Esophagus muscularis mucosa (tissue), 4 donors: ENCODE measurements at regions not wholly inside any gene's neighbourhood (a gene's known extent, or its start where the extent isn't known, plus 50 kb on each side); places are given as distances from the start of the nearest gene placed in this dataset.
A peak's percentile ranks its signal among the peaks of the same experiment; 100 is the strongest.

Experiments
- DNase-seq: peaks from one replicate; pipeline ENCODE4 v3.0.0-alpha.2; 2017; ENCODE audit errors: extremely low spot score
- H3K27ac ChIP-seq, 4 donors: fragments of 200-600 bp; sonication (generic); replicated peaks in 1 of 4; 1 replicate in 3 of 4; 2 replicates in 1 of 4; pipeline ENCODE4 v1.5.1; 2016 to 2019; ENCODE audit warnings: mild to moderate bottlenecking in 1 of 4
- H3K27me3 ChIP-seq, 4 donors: fragments of 200-600 bp; sonication (generic); one replicate each; pipeline versions ENCODE4 v1.5.1 to v1.6.0; 2016 to 2019
- H3K36me3 ChIP-seq, 4 donors: fragments of 200-600 bp; sonication (generic); one replicate each; pipeline ENCODE4 v1.5.1; 2016 to 2019
- H3K4me1 ChIP-seq, 4 donors: fragments of 200-600 bp; sonication (generic); one replicate each; pipeline ENCODE4 v1.5.1; 2016 to 2019
- H3K4me3 ChIP-seq, 4 donors: fragments of 200-600 bp; sonication (generic); 1 replicate in 2 of 4; 2 replicates in 2 of 4; pipeline ENCODE4 v1.5.1; 2016 to 2019; ENCODE audit warnings: mild to moderate bottlenecking in 4 of 4, moderate library complexity in 1 of 4
- H3K9me3 ChIP-seq, 4 donors: fragments of 200-600 bp; sonication (generic); 1 replicate in 3 of 4; 2 replicates in 1 of 4; pipeline ENCODE4 v1.5.1; 2016 to 2019
- EP300 ChIP-seq: sonication (generic); formaldehyde crosslinking; IDR thresholded peaks from one replicate; pipeline ENCODE4 v1.6.1; 2017; ENCODE audit warnings: antibody characterized with exemption
- POLR2A ChIP-seq: fragments of 450-650 bp; IDR thresholded peaks from one replicate; pipeline ENCODE4 v1.6.1; 2017; ENCODE audit warnings: antibody characterized with exemption, moderate library complexity, mild to moderate bottlenecking, low read depth
- POLR2AphosphoS5 ChIP-seq, 2 donors: sonication (generic); formaldehyde crosslinking; IDR thresholded peaks; one replicate each; pipeline ENCODE4 v1.6.1; 2017; ENCODE audit warnings: antibody characterized with exemption in 2 of 2
- WGBS: methylation state at CpG from one replicate; pipeline ENCODE4 v1.1.5; 2018; 5-methylcytosine and 5-hydroxymethylcytosine counted together
- intact Hi-C: fragments of 100-400 bp; cut with DNase I; formaldehyde crosslinking; loops from one replicate; pipeline ENCODE4 v1.15.1; 2023
- TF ChIP-seq, protein P1 (sequence below), 3 experiments: fragments of 200-600 bp in 2 of 3; fragments of 450-650 bp in 1 of 3; sonication (generic) in 2 of 3; IDR thresholded peaks; one replicate each; pipeline ENCODE4 v1.5.1; 2017 to 2019; ENCODE audit warnings: antibody characterized with exemption in 3 of 3, mild to moderate bottlenecking in 2 of 3, moderate library complexity in 1 of 3

DNA sequence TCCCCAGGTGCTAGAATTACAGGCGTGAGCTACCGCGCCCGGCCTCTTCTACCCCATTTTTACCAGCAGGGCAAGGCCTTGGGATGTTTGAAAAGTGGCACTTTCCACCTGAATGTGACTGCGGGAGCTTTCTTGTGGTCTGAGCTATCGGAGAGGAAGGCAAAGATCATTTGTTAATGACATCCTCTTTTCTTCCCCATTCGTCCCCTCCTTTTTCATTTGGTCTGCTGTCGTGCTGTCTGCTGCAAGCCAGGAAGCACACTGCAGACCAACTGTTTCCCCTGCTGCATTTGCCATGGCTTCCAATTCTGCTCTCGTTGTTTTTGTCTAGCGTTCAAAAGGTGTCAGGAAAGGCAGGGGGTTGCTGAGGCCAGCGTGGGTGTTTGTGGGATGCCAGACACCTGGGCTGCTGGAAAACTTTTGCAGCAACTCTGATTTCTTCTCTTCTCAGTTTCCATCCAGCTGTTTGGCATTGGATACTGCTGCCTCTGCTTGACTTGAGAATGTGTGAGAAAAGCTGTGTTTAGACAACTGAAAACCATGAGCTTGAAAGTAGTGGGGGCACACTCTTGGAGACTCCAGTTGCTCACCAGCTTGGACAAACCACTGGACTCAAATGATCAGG is 196.4 kb upstream of the MSX2 start:
- Histone ChIP-seq H3K27ac (no peak overlapping the region), H3K36me3 (no peaks in the 10 kb centered on the region), H3K27me3 (no peaks in the 10 kb centered on the region), H3K9me3 (no peaks in the 10 kb centered on the region), H3K4me3 (no peak overlapping the region), H3K4me1 (peaks cover 0 to 14% (median 12%) of the 10 kb centered on the region in 4 donors)
- TF ChIP-seq, protein P1, sequence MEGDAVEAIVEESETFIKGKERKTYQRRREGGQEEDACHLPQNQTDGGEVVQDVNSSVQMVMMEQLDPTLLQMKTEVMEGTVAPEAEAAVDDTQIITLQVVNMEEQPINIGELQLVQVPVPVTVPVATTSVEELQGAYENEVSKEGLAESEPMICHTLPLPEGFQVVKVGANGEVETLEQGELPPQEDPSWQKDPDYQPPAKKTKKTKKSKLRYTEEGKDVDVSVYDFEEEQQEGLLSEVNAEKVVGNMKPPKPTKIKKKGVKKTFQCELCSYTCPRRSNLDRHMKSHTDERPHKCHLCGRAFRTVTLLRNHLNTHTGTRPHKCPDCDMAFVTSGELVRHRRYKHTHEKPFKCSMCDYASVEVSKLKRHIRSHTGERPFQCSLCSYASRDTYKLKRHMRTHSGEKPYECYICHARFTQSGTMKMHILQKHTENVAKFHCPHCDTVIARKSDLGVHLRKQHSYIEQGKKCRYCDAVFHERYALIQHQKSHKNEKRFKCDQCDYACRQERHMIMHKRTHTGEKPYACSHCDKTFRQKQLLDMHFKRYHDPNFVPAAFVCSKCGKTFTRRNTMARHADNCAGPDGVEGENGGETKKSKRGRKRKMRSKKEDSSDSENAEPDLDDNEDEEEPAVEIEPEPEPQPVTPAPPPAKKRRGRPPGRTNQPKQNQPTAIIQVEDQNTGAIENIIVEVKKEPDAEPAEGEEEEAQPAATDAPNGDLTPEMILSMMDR (IDR thresholded peaks at IDR 0.05), result no peak
- no peak for TF ChIP-seq POLR2A
- TF ChIP-seq POLR2AphosphoS5 (IDR thresholded peaks at IDR 0.05), result no peak
- TF ChIP-seq EP300, result no peak
- no peak for DNase-seq
- intact Hi-C loops, result no loop called here
- 47% methylated on average over 11 of the region's 11 CpGs for WGBS

DNA sequence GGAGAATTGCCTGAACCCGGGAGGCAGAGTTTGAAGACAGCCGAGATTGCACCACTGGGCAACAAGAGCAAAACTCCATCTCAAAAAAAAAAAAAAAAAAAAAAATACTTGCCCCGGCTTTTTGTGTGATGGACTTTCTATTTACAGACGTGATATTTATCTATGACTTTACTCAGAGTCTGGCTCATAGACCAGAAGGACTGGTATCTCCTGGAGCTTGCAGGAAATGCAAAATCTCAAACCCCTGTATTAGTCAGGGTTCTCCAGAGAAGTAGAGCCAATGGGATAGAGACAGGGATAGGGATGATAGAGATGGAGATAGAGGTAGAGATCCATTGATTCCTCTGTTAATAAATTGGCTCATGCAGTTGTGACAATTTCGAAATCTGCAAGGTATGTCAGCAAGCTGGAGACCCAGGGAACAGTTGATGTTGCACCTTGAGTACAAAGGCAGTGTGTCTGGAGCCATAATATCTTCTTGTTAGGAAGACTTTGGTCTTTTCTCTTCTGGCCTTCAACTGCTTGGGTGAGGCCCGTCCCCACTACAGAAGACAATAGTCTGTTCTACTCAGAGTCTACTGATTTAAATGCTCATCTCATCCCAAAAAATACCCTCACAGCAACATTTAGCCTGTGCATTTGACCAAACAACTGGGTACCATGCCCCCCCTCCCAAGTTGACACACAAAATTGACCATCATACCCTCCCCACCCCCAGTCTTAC is 195.4 kb upstream of the MSX2 start:
- no peak for DNase-seq
- no peak overlapping the region for H3K27ac ChIP-seq
- H3K4me3 ChIP-seq, result no peak overlapping the region
- 82% methylated on average over 6 of the region's 6 CpGs for WGBS
- no peak for TF ChIP-seq EP300
- TF ChIP-seq POLR2AphosphoS5 (IDR thresholded peaks at IDR 0.05), result no peak
- TF ChIP-seq POLR2A, result no peak
- H3K36me3 ChIP-seq, result no peaks in the 10 kb centered on the region
- H3K9me3 ChIP-seq, result no peaks in the 10 kb centered on the region
- H3K27me3 ChIP-seq, result no peaks in the 10 kb centered on the region
- intact Hi-C loops, result no loop called here
- peaks cover 0 to 20% (median 13%) of the 10 kb centered on the region in 4 donors for H3K4me1 ChIP-seq

GRCh38 chr5:174529925-174530681 is 194.3 kb upstream of the MSX2 start:
- no peak for TF ChIP-seq EP300
- no peak for TF ChIP-seq POLR2A
- no peak for TF ChIP-seq POLR2AphosphoS5 (IDR thresholded peaks at IDR 0.05)
- TF ChIP-seq, protein P1 (IDR thresholded peaks at IDR 0.05), result no peak
- DNase-seq, result no peak
- Histone ChIP-seq H3K27ac (no peak overlapping the region), H3K9me3 (no peaks in the 10 kb centered on the region), H3K4me1 (peaks cover 0 to 20% (median 13%) of the 10 kb centered on the region in 4 donors), H3K27me3 (no peaks in the 10 kb centered on the region), H3K36me3 (no peaks in the 10 kb centered on the region), H3K4me3 (no peak overlapping the region)
- 93% methylated on average over 9 of the region's 9 CpGs for WGBS
- intact Hi-C loops, result no loop called here

DNA sequence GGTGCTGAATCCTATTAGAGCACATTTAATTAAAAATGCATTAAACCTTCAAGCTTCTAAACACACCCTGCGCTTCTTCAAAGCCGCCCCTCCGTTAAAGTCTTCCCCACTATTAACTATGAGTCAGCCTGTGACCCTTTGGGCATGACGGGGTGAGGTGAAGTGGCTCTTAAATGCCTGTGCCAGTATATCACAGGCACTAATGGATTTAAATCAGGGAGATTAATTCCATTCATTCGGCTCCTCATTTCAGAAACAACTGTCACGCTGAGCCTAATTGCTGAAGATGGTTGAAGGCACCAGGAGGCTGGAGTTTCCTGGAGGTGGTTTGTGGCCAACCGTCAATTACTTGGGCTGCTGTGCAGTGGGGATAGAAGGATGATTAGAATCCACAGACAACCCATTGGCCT is 192.6 kb upstream of the MSX2 start:
- no peaks in the 10 kb centered on the region for H3K36me3 ChIP-seq
- H3K9me3 ChIP-seq, result no peaks in the 10 kb centered on the region
- peaks cover 0 to 20% (median 13%) of the 10 kb centered on the region in 4 donors for H3K4me1 ChIP-seq
- H3K27ac ChIP-seq, result no peak overlapping the region
- H3K4me3 ChIP-seq, result no peak overlapping the region
- DNase-seq, result no peak
- WGBS, result 79% methylated on average over 7 of the region's 7 CpGs
- no peaks in the 10 kb centered on the region for H3K27me3 ChIP-seq
- TF ChIP-seq POLR2AphosphoS5 (IDR thresholded peaks at IDR 0.05), result no peak
- intact Hi-C loops, result no loop called here

DNA sequence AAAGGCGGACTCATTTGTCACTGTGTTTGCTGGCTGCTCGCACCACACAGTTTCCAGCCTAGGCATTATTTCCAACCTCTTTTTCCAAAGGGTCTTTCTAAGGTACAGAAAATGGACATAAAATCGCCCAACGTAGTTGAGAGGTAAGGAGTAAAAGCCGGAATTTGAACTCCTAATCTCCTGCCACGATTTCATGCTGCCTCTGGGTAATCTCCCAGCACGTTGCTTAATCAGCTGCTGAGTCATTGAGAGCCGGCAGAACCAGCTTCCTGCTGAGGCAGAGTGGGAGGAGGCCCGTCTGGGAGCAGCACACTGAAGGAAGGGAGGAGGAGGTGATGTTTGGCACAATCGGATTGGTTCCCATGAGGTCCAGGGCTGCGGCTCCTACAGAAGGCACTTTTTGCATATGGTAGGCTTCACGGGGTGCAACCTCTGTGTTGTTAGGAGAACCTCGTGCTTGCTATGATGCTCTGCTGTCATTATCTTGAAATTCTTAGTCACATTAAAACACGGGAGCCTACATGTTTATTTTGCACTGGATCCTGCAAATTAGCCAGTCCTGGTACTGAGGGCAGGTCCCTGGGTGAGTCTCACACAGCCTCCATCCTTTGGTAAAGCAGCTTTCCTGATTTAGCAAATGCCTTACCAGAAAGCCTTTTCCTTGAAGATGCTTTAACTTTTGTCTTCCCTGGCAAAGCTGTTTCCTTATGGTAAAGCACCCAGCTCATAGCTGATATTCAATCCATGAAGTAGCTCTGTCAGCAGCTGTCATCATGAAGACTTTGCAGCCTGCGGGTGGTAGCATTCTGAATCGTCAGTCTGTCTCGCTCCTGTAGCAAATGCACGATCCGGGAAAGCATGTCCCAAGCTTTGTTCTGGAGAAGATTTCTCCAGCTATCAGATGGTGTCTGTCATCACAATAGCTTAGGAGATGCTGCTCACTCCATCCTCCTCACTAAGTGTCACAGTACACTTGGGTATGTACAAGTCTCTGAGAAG is 191.6 kb upstream of the MSX2 start:
- TF ChIP-seq POLR2AphosphoS5 (IDR thresholded peaks at IDR 0.05) (peak; percentile 25 to 47), EP300 (no peak)
- peak overlapping the region in 1 of 4 donors; percentile 9 for H3K27ac ChIP-seq
- no peaks in the 10 kb centered on the region for H3K27me3 ChIP-seq
- intact Hi-C loops, result no loop called here
- DNase-seq, result no peak
- H3K9me3 ChIP-seq, result no peaks in the 10 kb centered on the region
- H3K4me1 ChIP-seq, result peaks cover 0 to 20% (median 13%) of the 10 kb centered on the region in 4 donors
- WGBS, result 28% methylated on average over 18 of the region's 19 CpGs
- H3K36me3 ChIP-seq, result no peaks in the 10 kb centered on the region
- H3K4me3 ChIP-seq, result no peak overlapping the region
